ENCODE measurements at regions not wholly inside any gene's neighbourhood (a gene's known extent, or its start where the extent isn't known, plus 50 kb on each side); places are given as distances from the start of the nearest gene placed in this dataset.

GRCh38 chr2:121085801-121086200, 199.2 kb downstream of the TFCP2L1 start:
- Histone ChIP-seq H3K4me3 (ENCODE audit: severe bottlenecking) (no peak overlapping the region), H3K9me3 (ENCODE audit: severe bottlenecking) (no peaks in the 10 kb centered on the region), H3K36me3 (ENCODE audit: low read depth) (no peaks in the 10 kb centered on the region), H3K27ac (ENCODE audit: poor library complexity, severe bottlenecking) (no peak overlapping the region), H3K27me3 (ENCODE audit: insufficient read depth, poor library complexity, severe bottlenecking) (no peaks in the 10 kb centered on the region), H3K4me1 (ENCODE audit: insufficient read depth, poor library complexity, severe bottlenecking) (no peaks in the 10 kb centered on the region)
- ATAC-seq (ENCODE audit: low read depth) (no peak), DNase-seq (ENCODE audit: low spot score) (no peak)
- no peak for TF ChIP-seq CTCF (IDR thresholded peaks at IDR 0.05; ENCODE audit: poor library complexity, severe bottlenecking)

GRCh38 chr2:121086450-121086849, 198.6 kb downstream of the TFCP2L1 start:
- Histone ChIP-seq H3K4me3 (ENCODE audit: severe bottlenecking) (no peak overlapping the region), H3K27me3 (ENCODE audit: insufficient read depth, poor library complexity, severe bottlenecking) (no peaks in the 10 kb centered on the region), H3K4me1 (ENCODE audit: insufficient read depth, poor library complexity, severe bottlenecking) (no peaks in the 10 kb centered on the region), H3K27ac (ENCODE audit: poor library complexity, severe bottlenecking) (no peak overlapping the region), H3K36me3 (ENCODE audit: low read depth) (no peaks in the 10 kb centered on the region), H3K9me3 (ENCODE audit: severe bottlenecking) (no peaks in the 10 kb centered on the region)
- no peak for TF ChIP-seq CTCF (IDR thresholded peaks at IDR 0.05; ENCODE audit: poor library complexity, severe bottlenecking)
- DNase-seq (ENCODE audit: low spot score): no peak
- no peak for ATAC-seq (ENCODE audit: low read depth)

GRCh38 chr2:121087117-121087516, 197.9 kb downstream of the TFCP2L1 start:
- DNase-seq (ENCODE audit: low spot score) (no peak), ATAC-seq (ENCODE audit: low read depth) (no peak)
- no peak for TF ChIP-seq CTCF (IDR thresholded peaks at IDR 0.05; ENCODE audit: poor library complexity, severe bottlenecking)
- Histone ChIP-seq H3K4me1 (ENCODE audit: insufficient read depth, poor library complexity, severe bottlenecking) (no peaks in the 10 kb centered on the region), H3K4me3 (ENCODE audit: severe bottlenecking) (no peak overlapping the region), H3K36me3 (ENCODE audit: low read depth) (no peaks in the 10 kb centered on the region), H3K9me3 (ENCODE audit: severe bottlenecking) (no peaks in the 10 kb centered on the region), H3K27ac (ENCODE audit: poor library complexity, severe bottlenecking) (no peak overlapping the region), H3K27me3 (ENCODE audit: insufficient read depth, poor library complexity, severe bottlenecking) (no peaks in the 10 kb centered on the region)

GRCh38 chr2:121088251-121089165, 196.5 kb downstream of the TFCP2L1 start:
- no peak for TF ChIP-seq CTCF (IDR thresholded peaks at IDR 0.05; ENCODE audit: poor library complexity, severe bottlenecking)
- no peaks in the 10 kb centered on the region for H3K9me3 ChIP-seq (ENCODE audit: severe bottlenecking)
- no peaks in the 10 kb centered on the region for H3K4me1 ChIP-seq (ENCODE audit: insufficient read depth, poor library complexity, severe bottlenecking)
- no peak overlapping the region for H3K4me3 ChIP-seq (ENCODE audit: severe bottlenecking)
- ATAC-seq (ENCODE audit: low read depth) (0 out of 3 replicates have a peak, but pooled peaks have one; percentile 38), DNase-seq (ENCODE audit: low spot score) (no peak)
- no peaks in the 10 kb centered on the region for H3K36me3 ChIP-seq (ENCODE audit: low read depth)
- no peaks in the 10 kb centered on the region for H3K27me3 ChIP-seq (ENCODE audit: insufficient read depth, poor library complexity, severe bottlenecking)
- H3K27ac ChIP-seq (ENCODE audit: poor library complexity, severe bottlenecking): no peak overlapping the region

GRCh38 chr2:121089166-121089510, 195.9 kb downstream of the TFCP2L1 start:
- H3K4me3 ChIP-seq (ENCODE audit: severe bottlenecking): no peak overlapping the region
- H3K27ac ChIP-seq (ENCODE audit: poor library complexity, severe bottlenecking): no peak overlapping the region
- H3K4me1 ChIP-seq (ENCODE audit: insufficient read depth, poor library complexity, severe bottlenecking): no peaks in the 10 kb centered on the region
- H3K36me3 ChIP-seq (ENCODE audit: low read depth): no peaks in the 10 kb centered on the region
- DNase-seq (ENCODE audit: low spot score) (no peak), ATAC-seq (ENCODE audit: low read depth) (no peak)
- no peak for TF ChIP-seq CTCF (IDR thresholded peaks at IDR 0.05; ENCODE audit: poor library complexity, severe bottlenecking)
- H3K27me3 ChIP-seq (ENCODE audit: insufficient read depth, poor library complexity, severe bottlenecking): no peaks in the 10 kb centered on the region
- H3K9me3 ChIP-seq (ENCODE audit: severe bottlenecking): no peaks in the 10 kb centered on the region

Measured in RWPE2 (cell line).